IPS-NIHi11 (cell line): ENCODE measurements at regions not wholly inside any gene's neighbourhood (a gene's known extent, or its start where the extent isn't known, plus 50 kb on each side); places are given as distances from the start of the nearest gene placed in this dataset.

Experiments
- DNase-seq: peaks from one replicate; pipeline ENCODE4 v3.0.0; 2012; ENCODE audit warnings: mixed read lengths, low spot score

DNA sequence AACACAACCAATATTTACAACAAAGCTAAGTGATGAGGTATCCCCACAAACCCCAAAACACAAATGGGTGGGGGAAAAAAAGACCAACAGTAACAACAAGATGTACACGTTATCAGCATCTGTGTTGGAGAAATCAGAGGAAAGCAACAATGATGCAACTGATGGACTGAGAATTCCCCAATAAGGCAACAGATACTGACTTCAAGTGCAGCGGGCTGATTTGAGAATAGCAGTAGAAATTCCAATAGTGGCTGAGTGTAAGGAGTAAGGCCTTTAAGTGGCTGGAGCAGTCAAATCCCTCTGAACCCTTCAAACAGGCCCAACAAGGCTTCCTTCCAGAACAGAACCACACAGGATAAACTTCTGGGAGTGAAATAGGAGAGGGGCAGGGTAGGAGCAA, 97.6 kb downstream of the TM2D1 start:
- DNase-seq = no peak

DNA sequence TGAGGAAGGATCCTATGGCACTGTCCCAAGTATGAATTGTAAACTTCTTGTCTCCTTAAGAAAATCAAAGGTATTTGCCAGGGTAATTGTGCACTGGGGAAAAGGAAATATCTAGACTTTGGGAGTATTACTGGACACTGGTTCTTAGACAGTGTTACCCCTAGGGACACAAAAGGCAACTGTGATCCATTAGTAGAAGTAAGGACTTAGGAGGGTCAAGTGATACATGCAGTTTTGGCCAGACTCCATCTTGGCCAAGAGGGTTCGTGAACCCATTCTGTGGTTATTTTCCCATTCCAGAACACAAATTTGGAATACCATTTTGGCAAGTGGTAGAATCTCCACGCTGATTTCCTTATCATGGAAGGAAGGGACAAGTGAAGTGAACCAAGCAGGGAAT, 98.1 kb downstream of the TM2D1 start:
- no peak for DNase-seq

DNA sequence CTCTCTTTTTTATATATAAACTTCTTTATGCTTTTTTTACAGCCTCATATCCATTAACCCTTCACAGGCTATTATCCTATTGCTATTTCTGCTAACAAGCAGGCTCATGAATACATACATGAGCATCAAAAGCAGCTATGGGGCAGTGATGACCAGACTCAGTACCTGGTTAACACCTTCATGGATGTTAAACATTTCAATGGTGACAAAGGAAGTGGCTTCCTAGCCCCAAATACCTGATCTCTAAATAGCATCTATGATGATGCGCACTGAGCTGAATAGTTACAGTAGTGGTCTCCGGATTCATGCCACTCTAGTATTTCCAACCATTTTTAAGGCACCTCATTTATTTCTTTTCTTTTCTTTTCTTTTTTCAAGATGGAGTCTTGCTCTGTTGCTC, 101.1 kb downstream of the TM2D1 start:
- no peak for DNase-seq

DNA sequence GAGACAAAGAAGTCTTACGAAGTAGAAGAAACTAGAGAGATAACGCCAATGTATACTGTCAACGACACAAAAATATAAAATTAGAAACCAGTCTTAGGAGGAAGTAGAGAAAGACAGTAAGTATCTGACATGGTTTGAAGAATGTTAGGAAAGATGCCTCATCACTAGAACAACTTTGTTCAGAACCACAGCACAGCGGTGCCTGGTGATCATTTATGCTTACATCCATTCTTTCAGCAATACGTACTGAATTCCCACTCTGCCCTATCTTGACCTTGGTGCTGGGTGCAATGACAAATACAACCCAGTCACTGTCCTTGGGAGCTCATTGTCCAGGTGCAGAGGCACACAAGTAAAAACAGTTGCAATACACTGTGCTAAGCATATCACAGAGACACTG, 104.4 kb downstream of the TM2D1 start:
- no peak for DNase-seq

DNA sequence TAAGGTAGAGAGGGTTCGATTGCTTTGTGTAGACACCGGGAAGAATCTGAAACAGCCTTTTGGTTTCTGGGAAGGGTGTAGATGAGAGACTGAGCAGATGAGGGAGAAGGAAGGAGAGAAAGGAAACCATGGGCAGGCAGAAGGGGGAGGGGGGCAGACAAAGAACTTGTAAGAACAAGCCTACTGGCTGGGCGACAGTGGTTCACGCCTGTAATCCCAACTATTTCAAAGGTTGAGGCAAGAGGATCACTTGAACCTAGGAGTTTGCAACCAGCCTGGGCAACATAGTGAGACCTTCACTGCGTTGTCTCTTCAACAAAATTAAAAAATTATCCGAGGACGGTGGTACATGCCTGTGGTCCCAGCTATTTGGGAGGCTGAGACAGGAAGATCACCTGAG, 106.2 kb downstream of the TM2D1 start:
- DNase-seq = no peak

DNA sequence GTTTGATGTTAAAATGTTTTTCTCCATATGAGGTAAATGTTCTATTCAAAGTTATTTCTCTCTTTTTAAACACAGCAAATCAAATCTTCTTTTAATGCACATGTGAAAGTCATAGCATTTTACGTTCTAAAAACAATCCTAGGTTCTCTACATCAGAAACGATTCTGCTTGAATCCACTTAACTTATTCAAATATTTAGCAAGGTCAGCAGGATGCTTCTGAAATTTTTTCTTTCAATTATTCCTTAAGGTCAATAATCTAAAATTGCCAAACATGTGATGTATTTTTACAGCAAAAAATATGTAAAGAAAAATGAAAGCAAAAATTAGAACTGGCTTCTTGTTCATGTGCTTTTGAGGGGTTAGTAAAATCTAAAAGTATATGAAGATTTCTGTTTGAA, 106.7 kb downstream of the TM2D1 start:
- DNase-seq = no peak

DNA sequence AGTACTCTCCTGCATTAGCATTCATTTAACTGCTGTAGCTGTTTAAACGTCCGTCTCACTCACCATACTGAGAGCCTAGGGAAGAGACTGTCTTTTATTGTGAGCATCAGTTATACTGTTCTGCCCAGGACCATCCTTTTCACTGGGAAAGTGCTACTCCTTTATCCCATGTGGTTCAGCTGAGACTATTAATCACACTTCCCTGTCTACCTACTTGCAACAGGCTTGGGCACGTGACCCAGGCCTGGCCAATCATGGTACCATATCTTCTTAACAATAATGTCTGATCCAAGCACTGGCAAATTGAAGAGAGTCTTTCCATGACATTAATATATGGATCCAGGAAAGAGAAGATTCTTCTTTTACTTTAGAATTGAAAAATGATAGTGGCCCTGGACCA, 108.1 kb downstream of the TM2D1 start:
- no peak for DNase-seq

DNA sequence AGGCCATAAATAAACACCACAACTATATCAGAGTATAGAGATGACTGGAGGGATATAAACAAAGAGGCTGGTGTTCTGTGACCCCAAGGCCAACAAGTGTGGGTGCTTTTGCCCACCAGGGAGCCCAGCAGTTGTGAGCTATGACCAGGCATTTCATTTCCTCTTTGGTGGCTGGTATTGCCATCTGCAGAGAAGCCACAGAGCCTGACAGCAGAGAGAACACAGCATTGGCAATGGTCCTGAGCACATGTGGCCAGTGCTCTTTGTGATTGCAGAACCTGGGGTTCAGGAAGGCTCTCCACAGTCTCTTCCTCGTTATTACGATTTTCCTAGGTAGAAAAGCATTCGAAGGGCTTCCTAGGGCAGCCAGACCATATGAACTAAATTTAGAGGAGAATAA, 112.3 kb downstream of the TM2D1 start:
- DNase-seq = no peak

DNA sequence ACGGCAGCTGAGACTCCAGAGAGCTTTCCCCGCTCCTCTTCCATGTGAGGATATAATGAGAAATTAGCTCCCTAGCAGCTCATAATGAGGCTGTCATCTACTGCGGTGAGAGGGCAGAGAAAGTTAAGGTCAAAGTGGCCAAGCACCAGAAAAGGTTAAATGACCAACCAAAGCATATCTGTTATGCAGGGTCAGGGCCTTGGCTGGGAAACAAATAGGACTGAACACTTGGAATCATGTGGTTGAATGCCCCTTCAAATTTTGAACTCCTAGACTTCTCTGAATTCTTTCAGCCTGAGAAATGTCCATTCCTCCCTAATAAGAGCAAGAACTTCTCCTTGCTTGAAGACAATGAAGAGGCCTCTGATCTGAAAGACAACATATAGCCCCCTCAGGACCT, 115.9 kb downstream of the TM2D1 start:
- no peak for DNase-seq

DNA sequence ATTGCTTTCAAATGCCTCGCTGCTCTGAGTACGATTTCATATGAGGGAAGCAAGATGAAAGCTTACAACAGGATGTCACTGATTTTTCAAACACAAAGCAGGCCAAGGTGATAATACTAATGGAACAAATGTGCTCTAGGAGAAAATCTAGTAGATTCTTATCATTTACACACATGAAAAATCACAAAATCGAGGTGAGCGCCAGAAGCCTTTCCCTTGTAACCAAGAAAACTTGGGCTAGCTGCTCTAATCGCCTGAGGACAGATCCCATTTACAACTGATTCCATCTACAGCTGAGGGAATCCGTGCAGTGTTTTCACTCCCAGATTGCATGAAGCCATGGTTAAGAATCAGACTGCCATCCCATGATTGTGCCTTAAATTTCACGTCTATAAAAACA, 117.5 kb downstream of the TM2D1 start:
- no peak for DNase-seq

DNA sequence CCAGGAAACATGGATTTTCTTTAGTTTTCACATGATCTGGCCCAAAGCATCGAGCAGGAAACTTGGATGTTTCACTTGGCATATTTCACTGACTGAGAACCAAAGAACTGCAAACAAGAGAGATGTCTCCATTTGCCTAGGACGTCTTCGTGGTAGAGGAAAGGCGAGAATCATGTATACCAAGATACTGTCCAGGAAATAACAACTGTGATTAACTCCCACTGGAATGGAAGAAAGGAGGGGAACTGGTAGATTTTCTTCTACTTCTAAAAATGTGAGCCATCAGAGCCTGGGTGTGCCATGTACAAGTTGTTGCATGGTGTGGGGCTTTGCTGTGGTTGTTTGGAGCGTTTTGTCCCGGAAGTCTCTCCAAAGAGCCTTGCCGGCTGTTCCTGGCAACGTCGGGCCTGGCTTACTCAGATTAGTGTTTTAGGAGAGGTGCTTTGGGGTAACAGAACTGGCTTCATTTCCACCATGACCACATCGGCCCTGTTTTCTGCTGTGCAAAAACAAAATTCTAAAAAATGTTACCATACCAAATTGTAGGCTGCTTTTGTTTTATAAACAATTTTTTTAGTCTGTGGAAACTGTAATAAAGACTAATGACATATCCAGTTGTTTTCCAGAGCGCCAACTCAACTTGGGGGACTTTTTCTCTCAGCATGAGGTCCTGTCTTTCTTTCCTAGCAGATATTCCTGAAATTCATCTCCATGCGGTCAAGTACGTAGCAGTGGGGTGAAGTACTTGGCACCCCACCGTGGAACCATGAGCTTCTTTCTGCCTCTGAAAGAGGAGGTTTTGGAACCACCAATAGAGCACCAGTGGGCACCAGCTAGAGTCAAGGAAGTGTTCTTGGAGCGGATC, 118.3 kb downstream of the TM2D1 start:
- DNase-seq = no peak

DNA sequence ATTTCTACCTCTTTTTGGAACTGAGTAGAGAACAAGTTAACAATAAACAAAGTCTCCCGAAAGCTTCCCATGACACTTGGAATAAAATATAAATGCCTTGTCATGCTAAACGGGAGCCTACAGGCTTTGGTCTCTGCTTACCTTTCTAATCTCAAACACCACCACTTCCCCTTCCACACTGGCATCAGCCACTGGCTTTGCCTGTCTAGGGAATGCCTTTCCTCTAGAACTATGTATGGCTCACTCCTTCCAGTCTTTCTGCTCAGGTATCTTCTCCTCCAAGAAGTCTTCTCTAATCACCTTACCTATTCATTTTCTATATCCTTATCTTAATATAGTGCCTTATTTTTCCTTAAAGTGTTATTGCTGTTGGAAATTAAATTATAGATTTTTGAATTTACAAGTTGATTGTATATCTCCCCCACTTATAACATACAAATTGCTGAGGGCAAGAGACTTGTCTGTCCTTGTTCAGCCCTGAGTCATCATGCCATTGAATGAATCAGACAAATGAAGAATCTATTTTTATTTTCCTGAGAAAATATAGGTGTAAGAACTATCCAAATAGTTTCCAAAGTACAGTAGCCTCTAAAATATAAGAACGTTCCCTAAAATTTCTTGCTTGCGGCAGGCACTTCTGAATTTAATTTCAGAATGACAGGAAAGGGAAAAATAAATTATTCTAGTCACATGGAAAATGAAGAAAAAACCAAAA, 119.2 kb downstream of the TM2D1 start:
- DNase-seq = no peak

DNA sequence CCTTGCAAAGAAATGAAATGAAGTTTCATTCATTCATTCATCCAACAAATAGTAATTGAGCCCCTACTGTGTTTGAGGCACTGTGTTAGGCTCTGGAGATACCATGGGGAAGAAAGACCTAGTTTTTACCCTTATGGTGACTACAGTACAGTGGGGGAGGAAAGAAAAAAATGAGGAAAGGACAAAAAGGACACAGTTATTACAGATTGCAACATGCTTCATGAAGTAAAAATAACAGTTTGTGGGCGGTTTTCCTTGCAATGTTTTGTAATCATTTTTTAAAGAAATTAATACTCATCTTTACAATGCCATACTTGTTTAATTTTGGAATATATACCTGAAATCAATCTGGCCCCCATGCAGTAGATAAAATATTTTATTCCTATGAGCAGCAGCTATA, 120.3 kb downstream of the TM2D1 start:
- DNase-seq = no peak

DNA sequence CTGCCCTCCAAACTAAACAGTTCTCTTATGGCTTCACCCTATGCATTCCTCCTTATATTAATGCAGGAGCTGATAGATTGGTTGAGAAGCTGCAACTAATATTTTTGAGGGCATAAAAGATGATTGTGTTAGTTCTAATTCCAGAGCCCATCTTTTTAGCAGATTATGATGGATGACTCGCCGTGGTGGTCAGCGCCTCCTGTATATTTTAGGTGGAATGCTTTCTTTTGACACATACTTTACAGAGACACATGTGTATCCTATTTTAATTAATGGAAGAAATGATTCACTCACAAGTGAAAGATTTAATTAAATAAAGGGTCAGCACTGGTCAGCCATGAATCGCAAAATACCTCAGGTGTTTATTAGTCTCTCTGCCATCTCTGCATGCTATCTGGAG, 120.7 kb downstream of the TM2D1 start:
- no peak for DNase-seq

DNA sequence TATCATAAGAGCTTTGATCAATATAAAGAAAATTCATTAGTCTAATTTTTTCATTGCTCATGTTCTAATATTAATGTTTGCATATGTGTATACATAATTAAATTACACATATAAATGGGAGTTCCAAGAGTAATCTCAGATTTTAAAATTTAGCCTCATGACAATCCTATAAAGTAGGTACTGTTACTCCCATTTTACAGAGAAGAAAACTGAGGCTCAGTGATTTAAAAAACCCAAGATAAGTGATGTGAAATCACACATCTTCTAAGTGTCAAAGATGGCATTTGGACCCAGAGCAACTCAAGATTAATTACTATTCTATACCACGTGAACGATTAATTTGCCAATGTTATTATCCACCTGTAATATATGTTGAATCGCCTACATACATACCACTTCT, 122.3 kb downstream of the TM2D1 start:
- DNase-seq = no peak

DNA sequence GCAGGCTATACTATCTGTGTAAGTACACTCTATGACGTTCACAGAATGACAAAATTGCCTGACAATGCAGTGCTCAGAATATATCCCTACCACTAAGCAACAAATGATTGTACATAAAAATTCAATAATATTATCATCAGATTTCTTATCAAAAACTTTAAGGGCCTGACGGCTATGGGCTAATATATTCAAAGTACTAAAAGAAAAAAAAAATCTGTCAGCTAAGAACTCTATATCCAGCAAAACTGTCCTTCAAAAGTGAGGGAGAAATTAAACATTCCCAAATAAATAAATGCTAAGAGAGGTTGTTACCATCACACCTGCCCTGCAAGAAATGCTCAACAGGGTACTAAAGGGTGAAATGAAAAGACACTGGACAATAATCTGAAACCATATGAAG, 127.3 kb downstream of the TM2D1 start:
- DNase-seq = no peak

DNA sequence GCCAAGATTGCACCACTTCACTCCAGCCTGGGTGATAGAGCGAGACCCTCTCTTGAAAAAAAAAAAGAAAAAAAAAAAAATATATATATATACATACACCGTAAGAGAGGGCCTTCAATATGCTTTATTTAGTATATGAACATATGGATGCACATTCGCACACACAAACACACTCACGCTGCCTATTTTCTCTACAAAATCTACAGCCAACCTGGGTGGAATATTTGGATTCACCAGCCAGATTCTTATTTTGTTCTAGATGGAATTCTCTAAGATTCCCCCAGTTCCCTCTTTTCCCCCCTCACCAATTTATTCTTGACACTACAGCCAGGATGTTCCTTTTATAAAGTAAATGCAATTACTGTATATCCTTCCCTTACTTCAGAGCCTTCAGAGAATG, 131.6 kb downstream of the TM2D1 start:
- no peak for DNase-seq

DNA sequence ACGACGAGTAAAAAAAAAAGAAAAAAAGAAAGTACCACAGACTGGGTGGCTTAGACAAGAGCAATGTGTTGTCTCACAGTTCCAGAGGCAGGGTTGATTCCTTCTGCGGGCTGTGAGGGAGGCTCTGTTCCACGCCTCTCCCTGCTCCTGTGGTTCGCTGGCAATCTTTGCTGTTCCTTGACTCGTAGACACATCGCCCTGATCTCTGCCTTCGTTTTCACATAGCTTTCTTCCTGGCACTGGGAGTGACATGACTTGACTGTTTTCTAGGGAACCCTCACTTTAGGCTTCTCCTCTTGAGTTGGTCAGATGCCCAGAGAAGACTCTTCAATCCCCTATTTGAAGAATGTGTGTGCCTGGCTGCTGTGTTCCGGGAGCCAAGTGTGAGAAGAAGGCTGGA, 133.6 kb downstream of the TM2D1 start:
- DNase-seq = no peak

DNA sequence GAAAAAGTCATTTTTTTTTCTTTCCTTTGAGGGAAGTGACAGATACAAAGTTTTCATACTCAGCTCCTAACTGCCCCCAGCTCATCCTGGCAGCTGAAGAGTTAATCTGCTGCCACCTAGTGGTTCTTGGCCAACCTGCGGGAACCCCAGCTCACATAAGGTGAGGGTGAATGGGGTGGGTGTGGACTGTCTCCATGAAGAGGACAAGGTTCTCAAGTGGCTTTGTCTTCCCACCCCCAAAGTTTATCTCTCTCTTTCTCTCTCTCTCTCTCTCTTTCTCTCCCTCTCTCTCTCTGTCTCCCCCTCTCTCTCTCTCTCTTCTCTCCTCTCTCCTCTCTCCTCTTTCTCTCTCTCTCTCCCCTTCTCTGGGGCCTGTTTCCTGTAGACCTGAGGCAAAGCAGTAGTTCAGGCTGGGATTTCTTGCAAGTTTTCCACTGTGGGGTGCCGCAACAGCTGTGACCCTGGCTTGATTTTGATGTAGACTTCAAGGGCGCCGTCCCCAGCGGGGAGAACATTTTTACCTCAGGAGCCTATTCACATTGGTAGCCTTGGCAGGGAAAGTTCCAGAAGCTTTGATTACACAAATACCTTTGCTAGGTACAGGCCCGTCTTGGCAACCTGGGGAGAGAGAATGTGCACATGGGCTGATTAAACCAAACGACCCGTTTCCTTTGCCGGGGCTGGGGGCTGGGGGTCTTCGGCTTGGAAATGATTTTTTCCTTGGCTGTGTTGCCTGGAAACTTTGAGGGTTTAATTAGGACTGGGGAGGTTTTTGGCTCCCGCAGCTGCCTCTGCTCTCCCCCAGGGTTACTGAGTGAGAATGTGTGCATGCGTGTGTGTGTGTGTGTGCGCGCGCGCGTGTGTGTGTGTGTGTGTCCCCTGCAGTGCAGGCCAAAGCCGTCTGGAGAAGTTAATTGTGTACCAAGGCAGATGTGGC, 135.9 kb downstream of the TM2D1 start:
- DNase-seq = peak; percentile 78

DNA sequence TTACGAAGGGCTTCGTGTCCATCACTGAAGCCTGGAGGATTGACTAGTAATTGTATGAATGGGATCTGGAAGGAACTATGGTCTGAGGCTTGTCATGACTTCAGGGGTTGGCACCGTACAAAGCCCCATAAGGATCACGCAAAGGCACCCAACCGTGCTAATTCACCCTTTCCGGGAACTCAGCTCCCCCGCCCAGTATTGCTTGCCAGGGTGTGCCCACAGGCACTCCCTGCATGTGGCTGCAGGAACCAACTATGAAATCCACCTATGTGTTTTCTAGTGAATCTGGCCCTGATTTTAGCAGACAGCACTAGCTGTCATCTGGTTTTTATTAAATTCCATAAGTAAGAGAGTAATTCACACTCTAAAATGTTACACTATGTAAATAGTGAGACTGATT, 139.2 kb downstream of the TM2D1 start:
- peak; percentile 26 for DNase-seq

DNA sequence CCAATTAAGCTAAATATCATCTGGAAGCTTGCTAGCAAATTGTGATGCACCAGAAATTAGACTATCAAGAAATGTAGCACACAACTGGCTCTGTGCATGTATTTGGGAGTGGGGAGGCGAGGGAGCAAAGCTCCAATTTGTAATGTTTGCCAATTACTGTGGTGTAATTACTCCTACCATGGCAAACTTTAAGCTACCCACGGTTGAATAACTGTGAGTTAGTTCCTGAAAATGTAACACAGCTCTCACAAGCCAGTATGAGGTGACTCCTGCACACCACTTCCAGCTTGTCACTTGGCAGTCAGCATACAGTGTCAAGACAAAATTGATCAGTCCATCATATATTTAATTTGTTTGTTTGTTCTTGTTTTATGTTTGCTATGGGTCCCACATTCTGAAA, 141.2 kb downstream of the TM2D1 start:
- DNase-seq = no peak

DNA sequence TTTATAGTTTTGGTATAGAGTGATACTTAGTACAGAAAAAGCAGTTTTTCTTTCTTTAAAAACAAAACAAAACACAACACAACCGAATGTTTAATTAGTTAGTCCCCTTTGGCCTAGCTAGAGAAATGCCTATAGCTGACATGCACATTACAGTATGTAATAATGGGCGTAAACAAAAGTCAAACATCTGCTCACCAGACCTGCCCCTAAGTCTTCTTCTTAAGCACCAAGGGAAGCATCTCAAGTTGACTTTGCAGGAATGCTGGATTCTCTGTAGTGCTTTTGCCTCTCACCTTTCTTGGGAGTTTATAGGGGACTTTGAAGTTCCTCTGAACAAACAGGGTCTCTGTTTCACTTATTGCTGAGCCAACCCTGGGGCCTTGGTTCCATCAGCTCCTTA, 143.7 kb downstream of the TM2D1 start:
- no peak for DNase-seq

DNA sequence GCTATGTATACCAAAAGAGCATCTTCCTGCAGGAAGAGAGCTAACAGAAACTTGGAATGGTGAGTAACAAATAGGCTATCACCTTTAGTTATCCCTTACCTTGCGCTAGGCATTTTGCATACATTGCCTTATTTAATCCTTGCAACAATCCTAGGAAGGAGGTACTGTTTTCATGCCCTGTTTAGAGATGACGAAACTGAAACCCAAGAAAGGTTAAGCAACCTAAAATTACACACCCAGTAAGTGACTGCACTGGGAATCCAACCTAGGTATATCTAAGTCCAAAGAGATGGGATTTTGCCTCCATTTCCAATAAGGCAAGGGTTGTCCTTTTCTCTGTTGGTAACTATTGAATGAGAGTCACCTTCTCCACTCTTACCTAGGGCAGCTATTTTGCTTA, 144.5 kb downstream of the TM2D1 start:
- DNase-seq = no peak
